H9 (cell line): ENCODE measurements at regions not wholly inside any gene's neighbourhood (a gene's known extent, or its start where the extent isn't known, plus 50 kb on each side); places are given as distances from the start of the nearest gene placed in this dataset.

ENCODE experiments used
- DNase-seq: peaks from one replicate; pipeline ENCODE4 v3.0.0-alpha.2; 2017
- H2AFZ ChIP-seq: one replicate; pipeline ENCODE4 v1.6.1; 2013; ENCODE audit warnings: mild to moderate bottlenecking, low read length, control low read depth, moderate library complexity
- H2AK5ac ChIP-seq: 2 replicates; pipeline ENCODE4 v1.6.1; 2013; ENCODE audit warnings: low read length, control low read depth, mixed read lengths; ENCODE audit not compliant: insufficient read length
- H2BK120ac ChIP-seq: one replicate; pipeline ENCODE4 v1.6.1; 2013; ENCODE audit warnings: low read depth, mild to moderate bottlenecking, low read length, control low read depth, inconsistent platforms; ENCODE audit not compliant: poor library complexity, severe bottlenecking
- H2BK12ac ChIP-seq: 2 replicates; pipeline ENCODE4 v1.6.1; 2013; ENCODE audit warnings: low read length, control low read depth, mixed read lengths, low read depth; ENCODE audit not compliant: insufficient read length
- H2BK15ac ChIP-seq: 2 replicates; pipeline ENCODE4 v1.6.1; 2013; ENCODE audit warnings: low read depth, low read length, control low read depth
- H2BK20ac ChIP-seq: one replicate; pipeline ENCODE4 v1.6.1; 2013; ENCODE audit warnings: low read depth, mild to moderate bottlenecking, low read length, control low read depth, inconsistent platforms; ENCODE audit not compliant: poor library complexity, severe bottlenecking
- H2BK5ac ChIP-seq: 2 replicates; pipeline ENCODE4 v1.6.1; 2013; ENCODE audit warnings: low read length, control low read depth, mixed read lengths; ENCODE audit not compliant: insufficient read length
- H3K14ac ChIP-seq: 2 replicates; pipeline ENCODE4 v1.6.1; 2013; ENCODE audit warnings: low read length, control low read depth; ENCODE audit not compliant: insufficient read depth
- H3K18ac ChIP-seq: 2 replicates; pipeline ENCODE4 v1.6.1; 2013; ENCODE audit warnings: low read depth, mild to moderate bottlenecking, mixed read lengths, low read length, control low read depth; ENCODE audit not compliant: insufficient read length
- H3K23ac ChIP-seq: 2 replicates; pipeline ENCODE4 v1.6.1; 2013; ENCODE audit warnings: low read length, control low read depth, mixed read lengths, low read depth; ENCODE audit not compliant: insufficient read length
- H3K23me2 ChIP-seq: 2 replicates; pipeline ENCODE4 v1.6.1; 2013; ENCODE audit warnings: low read depth, mild to moderate bottlenecking, mixed read lengths, low read length, control low read depth; ENCODE audit not compliant: insufficient read length, poor library complexity, severe bottlenecking
- H3K27ac ChIP-seq: 2 replicates; pipeline ENCODE4 v1.5.1; 2013; ENCODE audit warnings: low read length, control low read depth, mixed read lengths, low read depth; ENCODE audit not compliant: insufficient read length
- H3K27me3 ChIP-seq: 2 replicates; pipeline ENCODE4 v1.6.1; 2013; ENCODE audit warnings: low read length, control low read depth, inconsistent platforms; ENCODE audit not compliant: insufficient read depth
- H3K4ac ChIP-seq: 2 replicates; pipeline ENCODE4 v1.6.1; 2013; ENCODE audit warnings: low read depth, mild to moderate bottlenecking, control low read depth, inconsistent platforms, low read length, moderate library complexity
- H3K4me1 ChIP-seq: 2 replicates; pipeline ENCODE4 v1.6.1; 2013; ENCODE audit warnings: low read length, control low read depth, inconsistent platforms; ENCODE audit not compliant: insufficient read depth
- H3K4me2 ChIP-seq: 2 replicates; pipeline ENCODE4 v1.6.1; 2013; ENCODE audit warnings: low read length, control low read depth, mixed read lengths; ENCODE audit not compliant: insufficient read length, insufficient read depth
- H3K56ac ChIP-seq: 2 replicates; pipeline ENCODE4 v1.6.1; 2013; ENCODE audit warnings: low read depth, mild to moderate bottlenecking, mixed read lengths, low read length, control low read depth; ENCODE audit not compliant: insufficient read length
- H3K79me1 ChIP-seq: 2 replicates; pipeline ENCODE4 v1.6.1; 2013; ENCODE audit warnings: low read depth, mild to moderate bottlenecking, moderate library complexity, low read length, control low read depth, inconsistent platforms; ENCODE audit not compliant: insufficient read depth, poor library complexity, severe bottlenecking
- H3K79me2 ChIP-seq: 2 replicates; pipeline ENCODE4 v1.6.1; 2013; ENCODE audit warnings: low read length, control low read depth, inconsistent platforms; ENCODE audit not compliant: insufficient read depth
- H3K9ac ChIP-seq: 2 replicates; pipeline ENCODE4 v1.6.1; 2013; ENCODE audit warnings: low read length, control low read depth, mixed read lengths; ENCODE audit not compliant: insufficient read length; ENCODE audit errors: extremely low read depth
- H3K9me3 ChIP-seq: one replicate; pipeline ENCODE4 v1.6.1; 2013; ENCODE audit warnings: low read depth, low read length, inconsistent platforms; ENCODE audit not compliant: control insufficient read depth
- H3T11ph ChIP-seq: one replicate; pipeline ENCODE4 v1.6.1; 2013; ENCODE audit warnings: mild to moderate bottlenecking, low read length, control low read depth, inconsistent platforms
- H4K20me1 ChIP-seq: one replicate; pipeline ENCODE4 v1.6.1; 2013; ENCODE audit not compliant: control insufficient read depth, insufficient read length, insufficient read depth
- H4K5ac ChIP-seq: 2 replicates; pipeline ENCODE4 v1.6.1; 2013; ENCODE audit warnings: low read depth, mild to moderate bottlenecking, mixed read lengths, low read length, control low read depth; ENCODE audit not compliant: insufficient read length
- H4K8ac ChIP-seq: replicated peaks from 2 replicates; pipeline ENCODE4 v1.6.1; 2013; ENCODE audit warnings: low read length, control low read depth, mixed read lengths, low read depth; ENCODE audit not compliant: insufficient read length
- H4K91ac ChIP-seq: 2 replicates; pipeline ENCODE4 v1.6.1; 2013; ENCODE audit warnings: low read depth, mild to moderate bottlenecking, moderate library complexity, mixed read lengths, low read length, control low read depth; ENCODE audit not compliant: insufficient read length
- H3K27ac Mint-ChIP-seq, 3 experiments: 2 replicates in 2 of 3; 3 replicates in 1 of 3; pipeline ENCODE4 v1.8.0; 2020 to 2021; ENCODE audit warnings: mixed read lengths in 3 of 3, mild to moderate bottlenecking in 1 of 3, moderate library complexity in 1 of 3
- H3K27me3 Mint-ChIP-seq: 2 replicates; pipeline ENCODE4 v1.8.0; 2021; ENCODE audit warnings: low read depth, mild to moderate bottlenecking, moderate library complexity, mixed read lengths
- H3K36me3 Mint-ChIP-seq, 3 experiments: 2 replicates in 2 of 3; 3 replicates in 1 of 3; pipeline ENCODE4 v1.8.0; 2020 to 2021; ENCODE audit warnings: low read depth in 3 of 3, mixed read lengths in 3 of 3; ENCODE audit not compliant: insufficient read depth in 1 of 3
- H3K4me1 Mint-ChIP-seq, 2 experiments: 2 replicates each; pipeline ENCODE4 v1.8.0; 2020; ENCODE audit warnings: mixed read lengths in 2 of 2
- H3K4me3 Mint-ChIP-seq, 2 experiments: 2 replicates in 1 of 2; 3 replicates in 1 of 2; pipeline ENCODE4 v1.8.0; 2020 to 2021; ENCODE audit warnings: mild to moderate bottlenecking in 2 of 2, mixed read lengths in 2 of 2, moderate library complexity in 1 of 2
- H3K9me3 Mint-ChIP-seq, 2 experiments: 2 replicates in 1 of 2; 3 replicates in 1 of 2; pipeline ENCODE4 v1.8.0; 2020; ENCODE audit warnings: mild to moderate bottlenecking in 2 of 2, mixed read lengths in 2 of 2, moderate library complexity in 1 of 2
- WGBS: extraction: QIAGEN DNeasy Blood & Tissue Kit; methylation state at CpG from one replicate; pipeline ENCODE4 v1.1.7; 2013; ENCODE audit warnings: missing lambda C conversion rate, low lambda C conversion rate, mixed read lengths; ENCODE audit not compliant: insufficient read length; ENCODE audit errors: extremely low coverage; 5-methylcytosine and 5-hydroxymethylcytosine counted together
- TF ChIP-seq, protein P1 (sequence below): fragments of 200-600 bp; sonication (generic); conservative IDR thresholded peaks from 3 replicates; pipeline ENCODE4 v1.8.0; 2021; ENCODE audit warnings: antibody characterized with exemption, mild to moderate bottlenecking

- DNase-seq, result no peak
- H4K8ac ChIP-seq, result no peak overlapping the region
- H2BK15ac ChIP-seq, result no peak overlapping the region
- no peak overlapping the region for H3K14ac ChIP-seq
- no peaks in the 10 kb centered on the region for H3K9me3 Mint-ChIP-seq
- H3K27me3 Mint-ChIP-seq, result no peaks in the 10 kb centered on the region
- TF ChIP-seq, protein P1, sequence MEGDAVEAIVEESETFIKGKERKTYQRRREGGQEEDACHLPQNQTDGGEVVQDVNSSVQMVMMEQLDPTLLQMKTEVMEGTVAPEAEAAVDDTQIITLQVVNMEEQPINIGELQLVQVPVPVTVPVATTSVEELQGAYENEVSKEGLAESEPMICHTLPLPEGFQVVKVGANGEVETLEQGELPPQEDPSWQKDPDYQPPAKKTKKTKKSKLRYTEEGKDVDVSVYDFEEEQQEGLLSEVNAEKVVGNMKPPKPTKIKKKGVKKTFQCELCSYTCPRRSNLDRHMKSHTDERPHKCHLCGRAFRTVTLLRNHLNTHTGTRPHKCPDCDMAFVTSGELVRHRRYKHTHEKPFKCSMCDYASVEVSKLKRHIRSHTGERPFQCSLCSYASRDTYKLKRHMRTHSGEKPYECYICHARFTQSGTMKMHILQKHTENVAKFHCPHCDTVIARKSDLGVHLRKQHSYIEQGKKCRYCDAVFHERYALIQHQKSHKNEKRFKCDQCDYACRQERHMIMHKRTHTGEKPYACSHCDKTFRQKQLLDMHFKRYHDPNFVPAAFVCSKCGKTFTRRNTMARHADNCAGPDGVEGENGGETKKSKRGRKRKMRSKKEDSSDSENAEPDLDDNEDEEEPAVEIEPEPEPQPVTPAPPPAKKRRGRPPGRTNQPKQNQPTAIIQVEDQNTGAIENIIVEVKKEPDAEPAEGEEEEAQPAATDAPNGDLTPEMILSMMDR, result no peak
- H2AFZ ChIP-seq, result no peak overlapping the region
- no peaks in the 10 kb centered on the region for H3K36me3 Mint-ChIP-seq
- H3K9ac ChIP-seq, result no peak overlapping the region
- no peaks in the 10 kb centered on the region for H3K79me1 ChIP-seq
- no peaks in the 10 kb centered on the region for H3K4me1 ChIP-seq
- H3K4me1 Mint-ChIP-seq, result peaks cover 8% of the 10 kb centered on the region in 2 experiments
- H3K27ac ChIP-seq, result no peak overlapping the region
- no peaks in the 10 kb centered on the region for H3K27me3 ChIP-seq
- H3T11ph ChIP-seq, result no peak overlapping the region
- no peak overlapping the region for H2BK20ac ChIP-seq
- H3K4me2 ChIP-seq, result no peak overlapping the region
- no peak overlapping the region for H4K5ac ChIP-seq
- H3K18ac ChIP-seq, result no peak overlapping the region
- WGBS, result no CpG with 5 or more reads among the region's 3 CpGs
- H2BK12ac ChIP-seq, result no peak overlapping the region
- H2BK120ac ChIP-seq, result no peak overlapping the region
- no peak overlapping the region for H3K23ac ChIP-seq
- H2AK5ac ChIP-seq, result no peak overlapping the region
- H3K79me2 ChIP-seq, result no peaks in the 10 kb centered on the region
- no peak overlapping the region for H3K4me3 Mint-ChIP-seq
- no peaks in the 10 kb centered on the region for H4K20me1 ChIP-seq
- H3K4ac ChIP-seq, result no peak overlapping the region
- H2BK5ac ChIP-seq, result no peak overlapping the region
- H3K27ac Mint-ChIP-seq, result no peak overlapping the region
- no peak overlapping the region for H3K56ac ChIP-seq
- H3K9me3 ChIP-seq, result no peaks in the 10 kb centered on the region
- H4K91ac ChIP-seq, result no peak overlapping the region
- no peaks in the 10 kb centered on the region for H3K23me2 ChIP-seq
Observed at GRCh38 chr5:145473042-145473642, 362.0 kb downstream of the PRELID2 start.
